SK-N-SH treated with all-trans-retinoic acid at 6 μM for 48 hours (cell line): ENCODE measurements at regions not wholly inside any gene's neighbourhood (a gene's known extent, or its start where the extent isn't known, plus 50 kb on each side); places are given as distances from the start of the nearest gene placed in this dataset.

Experiments used
- ATAC-seq: fragments of 200-7000 bp; cut with Tn5 transposase; 3 replicates; pipeline ENCODE4 v1.9.1; 2020; ENCODE audit warnings: mild to moderate bottlenecking, moderate library complexity
- ARNTL ChIP-seq: fragments of 450-650 bp; formaldehyde crosslinking; IDR thresholded peaks from 2 replicates; pipeline ENCODE4 v1.5.0; 2020; ENCODE audit warnings: low read depth, mild to moderate bottlenecking, moderate library complexity, borderline replicate concordance
- BACH2 ChIP-seq: fragments of 250-450 bp; sonication (Bioruptor Pico); IDR thresholded peaks from 2 replicates; pipeline ENCODE4 v1.9.0; 2021; ENCODE audit warnings: mild to moderate bottlenecking, borderline replicate concordance
- CSDC2 ChIP-seq: fragments of 250-450 bp; sonication (Bioruptor Pico); IDR thresholded peaks from 2 replicates; pipeline ENCODE4 v1.5.0; 2020; ENCODE audit warnings: mild to moderate bottlenecking, moderate library complexity
- CSRNP3 ChIP-seq: fragments of 250-450 bp; sonication (Bioruptor Pico); IDR thresholded peaks from 2 replicates; pipeline ENCODE4 v1.5.1; 2021; ENCODE audit warnings: mild to moderate bottlenecking, moderate library complexity
- ESRRG ChIP-seq: fragments of 250-450 bp; sonication (Bioruptor Pico); IDR thresholded peaks from 2 replicates; pipeline ENCODE4 v1.6.1; 2021; ENCODE audit warnings: mild to moderate bottlenecking
- GLIS3 ChIP-seq: fragments of 250-450 bp; sonication (Bioruptor Pico); IDR thresholded peaks from 2 replicates; pipeline ENCODE4 v1.5.0; 2020; ENCODE audit warnings: mild to moderate bottlenecking, moderate library complexity
- ISL1 ChIP-seq: fragments of 250-450 bp; sonication (Bioruptor Pico); IDR thresholded peaks from 2 replicates; pipeline ENCODE4 v2.1.2; 2022; ENCODE audit warnings: mild to moderate bottlenecking, moderate library complexity
- PPARA ChIP-seq: fragments of 250-450 bp; sonication (Bioruptor Pico); IDR thresholded peaks from 2 replicates; pipeline ENCODE4 v1.5.0; 2020; ENCODE audit warnings: mild to moderate bottlenecking, borderline replicate concordance
- RARB ChIP-seq: fragments of 250-450 bp; sonication (Bioruptor Pico); IDR thresholded peaks from 2 replicates; pipeline ENCODE4 v1.8.0; 2021; ENCODE audit warnings: mild to moderate bottlenecking, moderate library complexity
- SNAI2 ChIP-seq: fragments of 250-450 bp; sonication (Bioruptor Pico); IDR thresholded peaks from 2 replicates; pipeline ENCODE4 v1.5.0; 2020; ENCODE audit warnings: mild to moderate bottlenecking, moderate library complexity
- TCF4 ChIP-seq: fragments of 250-450 bp; sonication (Bioruptor Pico); IDR thresholded peaks from 2 replicates; pipeline ENCODE4 v1.8.0; 2021; ENCODE audit warnings: mild to moderate bottlenecking, moderate library complexity, borderline replicate concordance
- ZC3H10 ChIP-seq: fragments of 250-450 bp; sonication (Bioruptor Pico); IDR thresholded peaks from 2 replicates; pipeline ENCODE4 v1.5.1; 2021; ENCODE audit warnings: mild to moderate bottlenecking, moderate library complexity
- ZFP3 ChIP-seq: fragments of 250-450 bp; sonication (Bioruptor Pico); IDR thresholded peaks from 2 replicates; pipeline ENCODE4 v1.5.0; 2020; ENCODE audit warnings: mild to moderate bottlenecking, moderate library complexity
- ZFP30 ChIP-seq: fragments of 450-650 bp; formaldehyde crosslinking; IDR thresholded peaks from 2 replicates; pipeline ENCODE4 v1.5.0; 2022; ENCODE audit warnings: mild to moderate bottlenecking, moderate library complexity
- ZNF565 ChIP-seq: fragments of 450-650 bp; formaldehyde crosslinking; conservative IDR thresholded peaks from 2 replicates; pipeline ENCODE4 v1.5.0; 2020; ENCODE audit warnings: low read depth, mild to moderate bottlenecking, moderate library complexity
- ZNF70 ChIP-seq: fragments of 450-650 bp; formaldehyde crosslinking; IDR thresholded peaks from 2 replicates; pipeline ENCODE4 v1.5.0; 2020; ENCODE audit warnings: mild to moderate bottlenecking, moderate library complexity
- TF ChIP-seq, protein P1 (sequence below): fragments of 250-450 bp; sonication (Bioruptor Pico); IDR thresholded peaks from 2 replicates; pipeline ENCODE4 v1.8.0; 2020; ENCODE audit warnings: mild to moderate bottlenecking, moderate library complexity, borderline replicate concordance
- TF ChIP-seq, protein P2 (sequence below): fragments of 250-450 bp; sonication (Bioruptor Pico); IDR thresholded peaks from 2 replicates; pipeline ENCODE4 v1.5.0; 2020; ENCODE audit warnings: mild to moderate bottlenecking, moderate library complexity
- TF ChIP-seq, protein P3 (sequence below): fragments of 250-450 bp; sonication (Bioruptor Pico); IDR thresholded peaks from 2 replicates; pipeline ENCODE4 v1.8.0; 2021; ENCODE audit warnings: low read depth, mild to moderate bottlenecking, moderate library complexity, borderline replicate concordance

- no peak for TF ChIP-seq SNAI2 (CRISPR knock-in tag)
- TF ChIP-seq ESRRG (CRISPR knock-in tag), result no peak
- ATAC-seq, result no peak
Measured at GRCh38 chr10:47060356-47060755, 149.1 kb downstream of the PTPN20 start.

- TF ChIP-seq RARB (CRISPR knock-in tag) (no peak), TCF4 (CRISPR knock-in tag) (no peak), SNAI2 (CRISPR knock-in tag) (no peak), GLIS3 (CRISPR knock-in tag) (no peak), ZFP3 (CRISPR knock-in tag) (no peak), CSRNP3 (CRISPR knock-in tag) (no peak), ISL1 (CRISPR knock-in tag) (no peak), PPARA (no peak), BACH2 (CRISPR knock-in tag) (no peak), ESRRG (CRISPR knock-in tag) (no peak), ZFP30 (CRISPR knock-in tag) (no peak), CSDC2 (no peak)
- TF ChIP-seq, protein P1, sequence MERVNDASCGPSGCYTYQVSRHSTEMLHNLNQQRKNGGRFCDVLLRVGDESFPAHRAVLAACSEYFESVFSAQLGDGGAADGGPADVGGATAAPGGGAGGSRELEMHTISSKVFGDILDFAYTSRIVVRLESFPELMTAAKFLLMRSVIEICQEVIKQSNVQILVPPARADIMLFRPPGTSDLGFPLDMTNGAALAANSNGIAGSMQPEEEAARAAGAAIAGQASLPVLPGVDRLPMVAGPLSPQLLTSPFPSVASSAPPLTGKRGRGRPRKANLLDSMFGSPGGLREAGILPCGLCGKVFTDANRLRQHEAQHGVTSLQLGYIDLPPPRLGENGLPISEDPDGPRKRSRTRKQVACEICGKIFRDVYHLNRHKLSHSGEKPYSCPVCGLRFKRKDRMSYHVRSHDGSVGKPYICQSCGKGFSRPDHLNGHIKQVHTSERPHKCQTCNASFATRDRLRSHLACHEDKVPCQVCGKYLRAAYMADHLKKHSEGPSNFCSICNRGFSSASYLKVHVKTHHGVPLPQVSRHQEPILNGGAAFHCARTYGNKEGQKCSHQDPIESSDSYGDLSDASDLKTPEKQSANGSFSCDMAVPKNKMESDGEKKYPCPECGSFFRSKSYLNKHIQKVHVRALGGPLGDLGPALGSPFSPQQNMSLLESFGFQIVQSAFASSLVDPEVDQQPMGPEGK (CRISPR knock-in tag), result no peak
- no peak for ATAC-seq
Measured at GRCh38 chr10:47060993-47061500, 149.8 kb downstream of the PTPN20 start.

- ATAC-seq, result no peak
- TF ChIP-seq, protein P1 (CRISPR knock-in tag), result no peak
- TF ChIP-seq ARNTL (CRISPR knock-in tag) (no peak), BACH2 (CRISPR knock-in tag) (no peak), SNAI2 (CRISPR knock-in tag) (no peak), ZC3H10 (CRISPR knock-in tag) (no peak), ZFP3 (CRISPR knock-in tag) (no peak), CSRNP3 (CRISPR knock-in tag) (no peak), PPARA (no peak), ZNF70 (CRISPR knock-in tag) (no peak), TCF4 (CRISPR knock-in tag) (no peak), ZNF565 (CRISPR knock-in tag) (no peak)
- TF ChIP-seq, protein P2, sequence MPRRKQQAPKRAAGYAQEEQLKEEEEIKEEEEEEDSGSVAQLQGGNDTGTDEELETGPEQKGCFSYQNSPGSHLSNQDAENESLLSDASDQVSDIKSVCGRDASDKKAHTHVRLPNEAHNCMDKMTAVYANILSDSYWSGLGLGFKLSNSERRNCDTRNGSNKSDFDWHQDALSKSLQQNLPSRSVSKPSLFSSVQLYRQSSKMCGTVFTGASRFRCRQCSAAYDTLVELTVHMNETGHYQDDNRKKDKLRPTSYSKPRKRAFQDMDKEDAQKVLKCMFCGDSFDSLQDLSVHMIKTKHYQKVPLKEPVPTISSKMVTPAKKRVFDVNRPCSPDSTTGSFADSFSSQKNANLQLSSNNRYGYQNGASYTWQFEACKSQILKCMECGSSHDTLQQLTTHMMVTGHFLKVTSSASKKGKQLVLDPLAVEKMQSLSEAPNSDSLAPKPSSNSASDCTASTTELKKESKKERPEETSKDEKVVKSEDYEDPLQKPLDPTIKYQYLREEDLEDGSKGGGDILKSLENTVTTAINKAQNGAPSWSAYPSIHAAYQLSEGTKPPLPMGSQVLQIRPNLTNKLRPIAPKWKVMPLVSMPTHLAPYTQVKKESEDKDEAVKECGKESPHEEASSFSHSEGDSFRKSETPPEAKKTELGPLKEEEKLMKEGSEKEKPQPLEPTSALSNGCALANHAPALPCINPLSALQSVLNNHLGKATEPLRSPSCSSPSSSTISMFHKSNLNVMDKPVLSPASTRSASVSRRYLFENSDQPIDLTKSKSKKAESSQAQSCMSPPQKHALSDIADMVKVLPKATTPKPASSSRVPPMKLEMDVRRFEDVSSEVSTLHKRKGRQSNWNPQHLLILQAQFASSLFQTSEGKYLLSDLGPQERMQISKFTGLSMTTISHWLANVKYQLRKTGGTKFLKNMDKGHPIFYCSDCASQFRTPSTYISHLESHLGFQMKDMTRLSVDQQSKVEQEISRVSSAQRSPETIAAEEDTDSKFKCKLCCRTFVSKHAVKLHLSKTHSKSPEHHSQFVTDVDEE (CRISPR knock-in tag), result no peak
- TF ChIP-seq, protein P3, sequence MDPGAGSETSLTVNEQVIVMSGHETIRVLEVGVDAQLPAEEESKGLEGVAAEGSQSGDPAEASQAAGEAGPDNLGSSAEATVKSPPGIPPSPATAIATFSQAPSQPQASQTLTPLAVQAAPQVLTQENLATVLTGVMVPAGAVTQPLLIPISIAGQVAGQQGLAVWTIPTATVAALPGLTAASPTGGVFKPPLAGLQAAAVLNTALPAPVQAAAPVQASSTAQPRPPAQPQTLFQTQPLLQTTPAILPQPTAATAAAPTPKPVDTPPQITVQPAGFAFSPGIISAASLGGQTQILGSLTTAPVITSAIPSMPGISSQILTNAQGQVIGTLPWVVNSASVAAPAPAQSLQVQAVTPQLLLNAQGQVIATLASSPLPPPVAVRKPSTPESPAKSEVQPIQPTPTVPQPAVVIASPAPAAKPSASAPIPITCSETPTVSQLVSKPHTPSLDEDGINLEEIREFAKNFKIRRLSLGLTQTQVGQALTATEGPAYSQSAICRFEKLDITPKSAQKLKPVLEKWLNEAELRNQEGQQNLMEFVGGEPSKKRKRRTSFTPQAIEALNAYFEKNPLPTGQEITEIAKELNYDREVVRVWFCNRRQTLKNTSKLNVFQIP (CRISPR knock-in tag), result no peak
Measured at GRCh38 chr10:47061776-47062175, 150.5 kb downstream of the PTPN20 start.
